Astrocyte (in vitro differentiated cells and primary cell): ENCODE measurements at regions not wholly inside any gene's neighbourhood (a gene's known extent, or its start where the extent isn't known, plus 50 kb on each side); places are given as distances from the start of the nearest gene placed in this dataset.

ENCODE experiments used
- DNase-seq: peaks from one replicate; pipeline ENCODE4 v3.0.0-alpha.2; 2010; ENCODE audit warnings: low read depth
- FAIRE-seq: peaks from 2 replicates; lab custom pipeline; 2011; peaks lifted over from hg19 to GRCh38; lab: Jason Lieb, UNC
- H2AFZ ChIP-seq: 2 replicates; pipeline ENCODE4 v1.6.0; 2012; ENCODE audit warnings: low read depth, low read length, inconsistent platforms
- H3K27ac ChIP-seq: 2 replicates; pipeline ENCODE4 v1.5.1; 2011; ENCODE audit warnings: low read depth, low read length, inconsistent platforms
- H3K27me3 ChIP-seq: 2 replicates; pipeline ENCODE4 v1.6.0; 2011; ENCODE audit warnings: low read length, inconsistent platforms; ENCODE audit not compliant: insufficient read depth
- H3K36me3 ChIP-seq: 2 replicates; pipeline ENCODE4 v1.5.1; 2011; ENCODE audit warnings: low read length, inconsistent platforms; ENCODE audit not compliant: insufficient read depth
- H3K4me1 ChIP-seq: 2 replicates; pipeline ENCODE4 v1.5.1; 2011; ENCODE audit warnings: low read length, inconsistent platforms; ENCODE audit not compliant: insufficient read depth
- H3K4me2 ChIP-seq: 2 replicates; pipeline ENCODE4 v1.6.0; 2012; ENCODE audit warnings: low read length, inconsistent platforms
- H3K4me3 ChIP-seq: 2 replicates; pipeline ENCODE4 v1.5.1; 2011; ENCODE audit warnings: low read depth, mild to moderate bottlenecking, low read length, inconsistent platforms; ENCODE audit not compliant: insufficient read depth
- H3K79me2 ChIP-seq: 2 replicates; pipeline ENCODE4 v1.6.0; 2012; ENCODE audit warnings: mild to moderate bottlenecking, low read length, inconsistent platforms; ENCODE audit not compliant: insufficient read depth
- H3K9ac ChIP-seq: 2 replicates; pipeline ENCODE4 v1.6.0; 2012; ENCODE audit warnings: mild to moderate bottlenecking, low read length, inconsistent platforms
- H3K9me3 ChIP-seq: 2 replicates; pipeline ENCODE4 v1.5.1; 2012; ENCODE audit warnings: low read depth, mild to moderate bottlenecking, low read length, inconsistent platforms; ENCODE audit not compliant: insufficient read depth
- H4K20me1 ChIP-seq: 2 replicates; pipeline ENCODE4 v1.6.0; 2012; ENCODE audit warnings: low read length, inconsistent platforms; ENCODE audit not compliant: insufficient read depth
- H3K27ac Mint-ChIP-seq: one replicate; pipeline ENCODE4 v1.8.0; 2021; ENCODE audit warnings: mild to moderate bottlenecking, mixed read lengths; ENCODE audit not compliant: unreplicated experiment
- H3K27me3 Mint-ChIP-seq: one replicate; pipeline ENCODE4 v1.8.0; 2021; ENCODE audit warnings: low read depth, mixed read lengths; ENCODE audit not compliant: unreplicated experiment
- H3K36me3 Mint-ChIP-seq: one replicate; pipeline ENCODE4 v1.8.0; 2021; ENCODE audit warnings: low read depth, mixed read lengths; ENCODE audit not compliant: unreplicated experiment
- H3K4me1 Mint-ChIP-seq: one replicate; pipeline ENCODE4 v1.8.0; 2021; ENCODE audit warnings: low read depth, mixed read lengths; ENCODE audit not compliant: unreplicated experiment
- H3K4me3 Mint-ChIP-seq: one replicate; pipeline ENCODE4 v1.8.0; 2021; ENCODE audit warnings: mild to moderate bottlenecking, moderate library complexity, mixed read lengths; ENCODE audit not compliant: unreplicated experiment
- H3K9me3 Mint-ChIP-seq: one replicate; pipeline ENCODE4 v1.8.0; 2021; ENCODE audit warnings: mild to moderate bottlenecking, mixed read lengths; ENCODE audit not compliant: unreplicated experiment
- EZH2 ChIP-seq: IDR thresholded peaks from 2 replicates; pipeline ENCODE4 v1.6.1; 2012; ENCODE audit warnings: mild to moderate bottlenecking, low read length, inconsistent platforms; ENCODE audit not compliant: insufficient read depth
- TF ChIP-seq, protein P1 (sequence below): IDR thresholded peaks from 2 replicates; pipeline ENCODE4 v1.5.1; 2011; ENCODE audit warnings: low read depth, mild to moderate bottlenecking, inconsistent platforms, low read length, moderate library complexity; ENCODE audit not compliant: insufficient read depth

- Mint-ChIP-seq H3K4me1 (no peaks in the 10 kb centered on the region), H3K27ac (no peak overlapping the region), H3K4me3 (no peak overlapping the region), H3K27me3 (no peaks in the 10 kb centered on the region), H3K36me3 (no peaks in the 10 kb centered on the region), H3K9me3 (peaks cover 9% of the 10 kb centered on the region)
- Histone ChIP-seq H3K9me3 (no peaks in the 10 kb centered on the region), H4K20me1 (no peaks in the 10 kb centered on the region), H3K4me2 (no peak overlapping the region), H3K27me3 (no peaks in the 10 kb centered on the region), H3K27ac (no peak overlapping the region), H3K36me3 (no peaks in the 10 kb centered on the region), H3K4me3 (no peak overlapping the region), H2AFZ (no peak overlapping the region), H3K4me1 (no peaks in the 10 kb centered on the region), H3K9ac (no peak overlapping the region), H3K79me2 (no peaks in the 10 kb centered on the region)
- no peak for TF ChIP-seq EZH2
- TF ChIP-seq, protein P1, sequence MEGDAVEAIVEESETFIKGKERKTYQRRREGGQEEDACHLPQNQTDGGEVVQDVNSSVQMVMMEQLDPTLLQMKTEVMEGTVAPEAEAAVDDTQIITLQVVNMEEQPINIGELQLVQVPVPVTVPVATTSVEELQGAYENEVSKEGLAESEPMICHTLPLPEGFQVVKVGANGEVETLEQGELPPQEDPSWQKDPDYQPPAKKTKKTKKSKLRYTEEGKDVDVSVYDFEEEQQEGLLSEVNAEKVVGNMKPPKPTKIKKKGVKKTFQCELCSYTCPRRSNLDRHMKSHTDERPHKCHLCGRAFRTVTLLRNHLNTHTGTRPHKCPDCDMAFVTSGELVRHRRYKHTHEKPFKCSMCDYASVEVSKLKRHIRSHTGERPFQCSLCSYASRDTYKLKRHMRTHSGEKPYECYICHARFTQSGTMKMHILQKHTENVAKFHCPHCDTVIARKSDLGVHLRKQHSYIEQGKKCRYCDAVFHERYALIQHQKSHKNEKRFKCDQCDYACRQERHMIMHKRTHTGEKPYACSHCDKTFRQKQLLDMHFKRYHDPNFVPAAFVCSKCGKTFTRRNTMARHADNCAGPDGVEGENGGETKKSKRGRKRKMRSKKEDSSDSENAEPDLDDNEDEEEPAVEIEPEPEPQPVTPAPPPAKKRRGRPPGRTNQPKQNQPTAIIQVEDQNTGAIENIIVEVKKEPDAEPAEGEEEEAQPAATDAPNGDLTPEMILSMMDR, result no peak
- no peak for DNase-seq
- no peak for FAIRE-seq
Measured at GRCh38 chr1:106868828-106869227, 187.6 kb upstream of the PRMT6 start.

DNA sequence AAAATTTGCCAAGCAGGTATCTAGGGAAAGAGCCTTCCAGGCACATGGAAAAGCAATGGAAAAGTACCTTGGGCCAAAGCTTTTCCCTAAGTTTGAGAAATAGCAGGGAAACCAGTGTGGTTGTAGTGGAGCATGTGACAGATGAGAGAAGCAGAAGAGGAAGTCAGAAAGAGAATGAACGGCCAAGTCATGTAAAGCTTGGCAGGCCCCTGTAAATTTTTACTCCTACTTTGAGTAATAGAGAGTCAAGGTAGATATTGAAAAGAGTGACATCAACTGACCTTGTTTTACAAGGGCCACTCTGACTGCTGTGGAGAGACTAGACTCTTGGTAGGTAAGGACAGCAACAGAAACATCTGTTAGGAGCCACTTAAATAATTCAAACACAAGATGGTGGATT lies 180.9 kb upstream of the PRMT6 start:
- H3K4me3 Mint-ChIP-seq, result no peak overlapping the region
- Histone ChIP-seq H3K79me2 (no peaks in the 10 kb centered on the region), H2AFZ (no peak overlapping the region), H3K36me3 (no peaks in the 10 kb centered on the region), H3K27ac (no peak overlapping the region), H3K4me3 (no peak overlapping the region), H3K4me1 (no peaks in the 10 kb centered on the region), H4K20me1 (no peaks in the 10 kb centered on the region), H3K27me3 (no peaks in the 10 kb centered on the region), H3K4me2 (no peak overlapping the region), H3K9me3 (no peaks in the 10 kb centered on the region), H3K9ac (no peak overlapping the region)
- no peaks in the 10 kb centered on the region for H3K36me3 Mint-ChIP-seq
- H3K27ac Mint-ChIP-seq, result no peak overlapping the region
- TF ChIP-seq, protein P1, result no peak
- no peak for TF ChIP-seq EZH2
- peaks cover 4% of the 10 kb centered on the region for H3K9me3 Mint-ChIP-seq
- FAIRE-seq (no peak), DNase-seq (no peak)
- H3K4me1 Mint-ChIP-seq, result no peaks in the 10 kb centered on the region
- H3K27me3 Mint-ChIP-seq, result no peaks in the 10 kb centered on the region

- no peaks in the 10 kb centered on the region for H3K4me1 ChIP-seq
- H4K20me1 ChIP-seq, result no peaks in the 10 kb centered on the region
- no peaks in the 10 kb centered on the region for H3K79me2 ChIP-seq
- H2AFZ ChIP-seq, result no peak overlapping the region
- H3K27me3 Mint-ChIP-seq, result no peaks in the 10 kb centered on the region
- no peak for FAIRE-seq
- H3K4me3 Mint-ChIP-seq, result no peak overlapping the region
- no peak overlapping the region for H3K27ac ChIP-seq
- H3K4me2 ChIP-seq, result no peak overlapping the region
- H3K36me3 ChIP-seq, result no peaks in the 10 kb centered on the region
- no peak overlapping the region for H3K4me3 ChIP-seq
- no peaks in the 10 kb centered on the region for H3K4me1 Mint-ChIP-seq
- DNase-seq, result no peak
- no peaks in the 10 kb centered on the region for H3K27me3 ChIP-seq
- H3K9me3 ChIP-seq, result no peaks in the 10 kb centered on the region
- H3K27ac Mint-ChIP-seq, result no peak overlapping the region
- H3K9me3 Mint-ChIP-seq, result peaks cover 4% of the 10 kb centered on the region
- TF ChIP-seq, protein P1, result no peak
- H3K9ac ChIP-seq, result no peak overlapping the region
- no peaks in the 10 kb centered on the region for H3K36me3 Mint-ChIP-seq
Measured at GRCh38 chr1:106876384-106876783, 180.1 kb upstream of the PRMT6 start.
